ENCODE measurements at regions not wholly inside any gene's neighbourhood (a gene's known extent, or its start where the extent isn't known, plus 50 kb on each side); places are given as distances from the start of the nearest gene placed in this dataset.
A peak's percentile ranks its signal among the peaks of the same experiment; 100 is the strongest.

DNA sequence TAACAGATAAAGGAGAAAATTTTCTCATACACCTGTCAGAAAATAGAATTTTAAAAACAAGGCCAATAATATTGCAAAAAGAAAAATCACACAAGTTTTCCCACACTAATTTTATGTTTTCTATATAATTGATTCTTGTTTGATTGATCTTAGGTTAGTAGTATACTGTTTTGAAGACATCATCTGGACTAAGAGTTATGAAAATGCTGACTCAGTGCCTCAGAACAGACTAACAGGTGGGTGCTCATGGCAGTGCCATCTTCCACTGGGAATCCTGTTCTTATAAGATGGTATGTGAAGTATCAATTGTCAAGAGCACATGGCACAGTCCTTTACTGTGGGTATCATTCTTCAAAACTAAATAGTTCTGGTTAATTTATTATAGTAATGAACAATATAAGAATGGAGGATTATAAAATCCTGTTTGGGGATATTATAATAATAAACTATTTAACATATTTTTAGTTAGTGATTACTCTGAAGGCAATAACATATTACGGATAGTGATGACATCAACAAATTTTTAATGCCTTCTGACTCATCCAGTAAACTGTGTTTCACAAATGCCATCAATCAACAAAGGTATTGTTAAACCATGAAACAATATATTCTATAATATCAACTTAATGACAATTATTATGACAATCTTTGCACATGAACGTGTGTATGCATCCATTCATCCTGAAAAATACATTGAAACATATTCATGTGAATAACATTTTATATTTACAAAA, 384.6 kb upstream of the KHDRBS2 start:
- no peak overlapping the region for H3K9ac ChIP-seq (ENCODE audit: low read length in 3 of 3)
- no peak for FAIRE-seq
- DNase-seq: no peak
- no peaks in the 10 kb centered on the region for H3K36me3 ChIP-seq (ENCODE audit: control insufficient read depth in 2 of 3, insufficient read depth in 3 of 3, low read length in 3 of 3)
- intact Hi-C loops (cut with DNase I): no loop called here
- no peak overlapping the region for H3K27ac ChIP-seq (ENCODE audit: low read depth in 2 of 2, low read length in 2 of 2)
- H3K4me3 ChIP-seq (ENCODE audit: low read length in 3 of 3): no peak overlapping the region
- no peaks in the 10 kb centered on the region for H3K9me3 ChIP-seq (ENCODE audit: control insufficient read depth in 2 of 3, insufficient read depth in 1 of 3, low read length in 3 of 3)
- H3K27me3 ChIP-seq (ENCODE audit: control insufficient read depth, insufficient read depth, low read length): no peaks in the 10 kb centered on the region
- TF ChIP-seq, protein P1, sequence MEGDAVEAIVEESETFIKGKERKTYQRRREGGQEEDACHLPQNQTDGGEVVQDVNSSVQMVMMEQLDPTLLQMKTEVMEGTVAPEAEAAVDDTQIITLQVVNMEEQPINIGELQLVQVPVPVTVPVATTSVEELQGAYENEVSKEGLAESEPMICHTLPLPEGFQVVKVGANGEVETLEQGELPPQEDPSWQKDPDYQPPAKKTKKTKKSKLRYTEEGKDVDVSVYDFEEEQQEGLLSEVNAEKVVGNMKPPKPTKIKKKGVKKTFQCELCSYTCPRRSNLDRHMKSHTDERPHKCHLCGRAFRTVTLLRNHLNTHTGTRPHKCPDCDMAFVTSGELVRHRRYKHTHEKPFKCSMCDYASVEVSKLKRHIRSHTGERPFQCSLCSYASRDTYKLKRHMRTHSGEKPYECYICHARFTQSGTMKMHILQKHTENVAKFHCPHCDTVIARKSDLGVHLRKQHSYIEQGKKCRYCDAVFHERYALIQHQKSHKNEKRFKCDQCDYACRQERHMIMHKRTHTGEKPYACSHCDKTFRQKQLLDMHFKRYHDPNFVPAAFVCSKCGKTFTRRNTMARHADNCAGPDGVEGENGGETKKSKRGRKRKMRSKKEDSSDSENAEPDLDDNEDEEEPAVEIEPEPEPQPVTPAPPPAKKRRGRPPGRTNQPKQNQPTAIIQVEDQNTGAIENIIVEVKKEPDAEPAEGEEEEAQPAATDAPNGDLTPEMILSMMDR (IDR thresholded peaks at IDR 0.05; ENCODE audit: borderline replicate concordance, extremely low read depth, insufficient read depth): no peak
- no peaks in the 10 kb centered on the region for H3K4me1 ChIP-seq (ENCODE audit: control insufficient read depth in 2 of 3, insufficient read depth in 2 of 3, low read depth in 1 of 3, low read length in 3 of 3)

DNA sequence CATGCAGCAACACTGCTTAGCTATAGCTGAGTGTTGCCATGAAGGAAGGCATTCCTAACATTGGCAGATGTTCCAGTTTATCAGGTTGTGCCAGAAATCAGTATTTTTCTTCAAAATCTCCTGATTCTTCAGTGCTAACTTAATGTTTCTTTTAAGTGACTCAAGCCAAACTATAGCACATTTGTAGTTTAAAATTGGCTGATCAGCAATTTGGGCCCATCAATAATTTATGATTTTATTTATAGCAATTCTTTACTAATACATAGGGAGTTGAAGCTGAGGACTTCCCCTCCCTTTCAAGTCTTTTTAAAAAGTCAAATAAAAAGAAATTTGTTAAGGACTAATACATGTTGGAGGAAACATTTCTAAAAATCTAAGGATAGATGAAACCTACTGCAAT, 383.8 kb upstream of the KHDRBS2 start:
- no peak for DNase-seq
- Histone ChIP-seq H3K9me3 (ENCODE audit: control insufficient read depth in 2 of 3, insufficient read depth in 1 of 3, low read length in 3 of 3) (no peaks in the 10 kb centered on the region), H3K4me3 (ENCODE audit: low read length in 3 of 3) (no peak overlapping the region), H3K4me1 (ENCODE audit: control insufficient read depth in 2 of 3, insufficient read depth in 2 of 3, low read depth in 1 of 3, low read length in 3 of 3) (no peaks in the 10 kb centered on the region), H3K9ac (ENCODE audit: low read length in 3 of 3) (no peak overlapping the region), H3K36me3 (ENCODE audit: control insufficient read depth in 2 of 3, insufficient read depth in 3 of 3, low read length in 3 of 3) (no peaks in the 10 kb centered on the region), H3K27me3 (ENCODE audit: control insufficient read depth, insufficient read depth, low read length) (no peaks in the 10 kb centered on the region), H3K27ac (ENCODE audit: low read depth in 2 of 2, low read length in 2 of 2) (no peak overlapping the region)
- TF ChIP-seq, protein P1 (IDR thresholded peaks at IDR 0.05; ENCODE audit: borderline replicate concordance, extremely low read depth, insufficient read depth): no peak
- intact Hi-C loops (cut with DNase I): no loop called here
- FAIRE-seq: no peak

DNA sequence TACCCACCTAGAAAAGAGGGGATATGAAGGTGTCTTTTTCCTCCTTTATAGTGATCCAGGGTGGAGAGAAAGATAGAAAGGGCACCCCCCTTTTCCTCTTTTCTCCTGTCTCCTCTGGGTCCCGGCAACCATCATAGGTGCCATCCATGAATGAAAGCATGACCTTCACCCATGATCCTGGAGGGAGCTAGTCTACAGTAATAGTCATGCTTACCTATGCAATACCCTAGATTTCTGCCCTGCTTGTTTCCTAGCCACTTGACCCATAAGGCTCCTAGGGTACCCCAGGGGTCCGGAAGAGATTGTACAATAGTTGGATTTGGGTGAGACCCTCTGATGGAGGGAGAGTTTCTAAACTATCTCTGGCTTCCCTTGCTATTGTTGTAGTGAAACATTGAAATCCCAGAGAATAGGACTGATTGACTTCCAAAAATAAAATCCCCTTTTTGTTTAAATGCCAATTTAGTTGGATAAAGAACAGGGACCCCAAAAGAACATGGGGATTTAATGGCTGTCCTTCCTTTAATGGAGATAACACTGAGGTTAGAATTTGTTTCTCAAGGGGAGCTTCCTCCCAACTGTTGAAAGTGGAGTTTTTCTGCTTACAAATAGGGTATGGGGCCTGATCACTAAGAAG, 366.8 kb upstream of the KHDRBS2 start:
- no peaks in the 10 kb centered on the region for H3K36me3 ChIP-seq (ENCODE audit: control insufficient read depth in 2 of 3, insufficient read depth in 3 of 3, low read length in 3 of 3)
- H3K27me3 ChIP-seq (ENCODE audit: control insufficient read depth, insufficient read depth, low read length): no peaks in the 10 kb centered on the region
- no peak overlapping the region for H3K4me3 ChIP-seq (ENCODE audit: low read length in 3 of 3)
- H3K27ac ChIP-seq (ENCODE audit: low read depth in 2 of 2, low read length in 2 of 2): no peak overlapping the region
- intact Hi-C loops (cut with DNase I): no loop called here
- FAIRE-seq (no peak), DNase-seq (peak in 1 of 5 donors; percentile 5)
- no peaks in the 10 kb centered on the region for H3K4me1 ChIP-seq (ENCODE audit: control insufficient read depth in 2 of 3, insufficient read depth in 2 of 3, low read depth in 1 of 3, low read length in 3 of 3)
- TF ChIP-seq, protein P1 (IDR thresholded peaks at IDR 0.05; ENCODE audit: borderline replicate concordance, extremely low read depth, insufficient read depth): no peak
- H3K9me3 ChIP-seq (ENCODE audit: control insufficient read depth in 2 of 3, insufficient read depth in 1 of 3, low read length in 3 of 3): peaks cover 0 to 28% (median 7%) of the 10 kb centered on the region in 3 donors
- no peak overlapping the region for H3K9ac ChIP-seq (ENCODE audit: low read length in 3 of 3)
